ENCODE measurements at regions not wholly inside any gene's neighbourhood (a gene's known extent, or its start where the extent isn't known, plus 50 kb on each side); places are given as distances from the start of the nearest gene placed in this dataset.
A peak's percentile ranks its signal among the peaks of the same experiment; 100 is the strongest.

GRCh38 chr2:64766841-64767669 is 113.3 kb upstream of the SERTAD2 start:
- no peaks in the 10 kb centered on the region for H3K9me3 Mint-ChIP-seq
- TF ChIP-seq, protein P1, sequence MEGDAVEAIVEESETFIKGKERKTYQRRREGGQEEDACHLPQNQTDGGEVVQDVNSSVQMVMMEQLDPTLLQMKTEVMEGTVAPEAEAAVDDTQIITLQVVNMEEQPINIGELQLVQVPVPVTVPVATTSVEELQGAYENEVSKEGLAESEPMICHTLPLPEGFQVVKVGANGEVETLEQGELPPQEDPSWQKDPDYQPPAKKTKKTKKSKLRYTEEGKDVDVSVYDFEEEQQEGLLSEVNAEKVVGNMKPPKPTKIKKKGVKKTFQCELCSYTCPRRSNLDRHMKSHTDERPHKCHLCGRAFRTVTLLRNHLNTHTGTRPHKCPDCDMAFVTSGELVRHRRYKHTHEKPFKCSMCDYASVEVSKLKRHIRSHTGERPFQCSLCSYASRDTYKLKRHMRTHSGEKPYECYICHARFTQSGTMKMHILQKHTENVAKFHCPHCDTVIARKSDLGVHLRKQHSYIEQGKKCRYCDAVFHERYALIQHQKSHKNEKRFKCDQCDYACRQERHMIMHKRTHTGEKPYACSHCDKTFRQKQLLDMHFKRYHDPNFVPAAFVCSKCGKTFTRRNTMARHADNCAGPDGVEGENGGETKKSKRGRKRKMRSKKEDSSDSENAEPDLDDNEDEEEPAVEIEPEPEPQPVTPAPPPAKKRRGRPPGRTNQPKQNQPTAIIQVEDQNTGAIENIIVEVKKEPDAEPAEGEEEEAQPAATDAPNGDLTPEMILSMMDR (IDR thresholded peaks at IDR 0.05) = no peak
- peaks cover 40% of the 10 kb centered on the region for H3K4me1 Mint-ChIP-seq
- H3K36me3 Mint-ChIP-seq (ENCODE audit: low read depth) = no peaks in the 10 kb centered on the region
- H3K27me3 Mint-ChIP-seq (ENCODE audit: low read depth, poor library complexity) = peaks cover 25% of the 10 kb centered on the region
- no peak overlapping the region for H3K27ac Mint-ChIP-seq
- DNase-seq = no peak
- H3K4me3 Mint-ChIP-seq = peak overlapping the region; percentile 93

- H3K27me3 Mint-ChIP-seq (ENCODE audit: low read depth, poor library complexity) = peaks cover 21% of the 10 kb centered on the region
These were observed 114.2 kb upstream of the SERTAD2 start for GRCh38 chr2:64767670-64768468.

GRCh38 chr2:64768491-64769005 is 114.8 kb upstream of the SERTAD2 start:
- no peaks in the 10 kb centered on the region for H3K36me3 Mint-ChIP-seq (ENCODE audit: low read depth)
- no peaks in the 10 kb centered on the region for H3K9me3 Mint-ChIP-seq
- H3K27ac Mint-ChIP-seq = no peak overlapping the region
- H3K27me3 Mint-ChIP-seq (ENCODE audit: low read depth, poor library complexity) = peaks cover 21% of the 10 kb centered on the region
- H3K4me1 Mint-ChIP-seq = peaks cover 40% of the 10 kb centered on the region
- no peak for DNase-seq
- TF ChIP-seq, protein P1 (IDR thresholded peaks at IDR 0.05) = no peak
- peak overlapping the region; percentile 93 for H3K4me3 Mint-ChIP-seq

More at GRCh38 chr2:64767670-64768468, 114.2 kb upstream of the SERTAD2 start:
- Mint-ChIP-seq H3K27ac (peak overlapping the region; percentile 47), H3K9me3 (no peaks in the 10 kb centered on the region), H3K4me3 (peak overlapping the region; percentile 93), H3K4me1 (peaks cover 40% of the 10 kb centered on the region), H3K36me3 (ENCODE audit: low read depth) (no peaks in the 10 kb centered on the region)
- TF ChIP-seq, protein P1 (IDR thresholded peaks at IDR 0.05) = no peak
- peak; percentile 78 for DNase-seq

DNA sequence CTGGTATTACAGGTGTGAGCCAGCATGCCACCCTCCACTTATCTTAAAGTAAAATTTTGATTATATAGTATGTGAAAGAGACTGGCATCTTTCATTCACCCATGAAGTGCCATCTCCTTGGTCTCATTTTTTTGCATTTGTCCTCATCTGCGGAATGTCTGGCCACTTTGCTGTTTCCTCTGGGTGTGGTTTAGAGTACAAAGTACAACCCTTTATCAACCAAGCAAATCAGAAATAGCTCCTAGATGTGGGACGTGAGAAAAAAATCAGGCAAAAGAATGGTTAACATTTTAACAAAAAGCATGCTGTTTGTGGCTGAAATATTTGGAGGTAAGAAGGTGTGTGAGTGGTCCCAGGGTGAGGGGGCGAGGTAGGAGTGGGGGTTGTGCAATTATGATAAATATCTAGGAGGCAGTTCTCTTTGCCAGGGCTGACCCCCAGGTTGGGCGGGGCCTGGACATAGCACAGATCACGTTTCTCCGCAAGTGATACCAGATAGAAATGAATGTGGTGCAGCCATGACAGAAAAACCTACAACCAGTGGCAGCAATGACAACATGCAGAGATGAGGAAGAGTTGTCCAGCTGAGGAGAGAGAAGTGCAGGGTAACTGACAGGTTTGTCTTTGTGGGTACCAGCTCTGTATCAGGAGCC is 115.8 kb upstream of the SERTAD2 start:
- Mint-ChIP-seq H3K36me3 (ENCODE audit: low read depth) (no peaks in the 10 kb centered on the region), H3K27ac (no peak overlapping the region), H3K4me3 (peak overlapping the region; percentile 93), H3K4me1 (peaks cover 40% of the 10 kb centered on the region), H3K9me3 (peaks cover 4% of the 10 kb centered on the region), H3K27me3 (ENCODE audit: low read depth, poor library complexity) (peaks cover 21% of the 10 kb centered on the region)
- DNase-seq = no peak
- TF ChIP-seq, protein P1 (IDR thresholded peaks at IDR 0.05) = no peak

- Mint-ChIP-seq H3K9me3 (peaks cover 11% of the 10 kb centered on the region), H3K27ac (no peak overlapping the region), H3K4me3 (no peak overlapping the region), H3K27me3 (ENCODE audit: low read depth, poor library complexity) (peaks cover 17% of the 10 kb centered on the region), H3K4me1 (peaks cover 40% of the 10 kb centered on the region), H3K36me3 (ENCODE audit: low read depth) (no peaks in the 10 kb centered on the region)
- DNase-seq = no peak
- TF ChIP-seq, protein P1 (IDR thresholded peaks at IDR 0.05) = no peak
These were observed 116.5 kb upstream of the SERTAD2 start for GRCh38 chr2:64770137-64770780.
